OCI-LY3 (cell line): ENCODE measurements at regions not wholly inside any gene's neighbourhood (a gene's known extent, or its start where the extent isn't known, plus 50 kb on each side); places are given as distances from the start of the nearest gene placed in this dataset.
A peak's percentile ranks its signal among the peaks of the same experiment; 100 is the strongest.

Experiments used
- H2AFZ ChIP-seq: fragments of 200-600, 300-600 bp; shearing (Covaris generic); 2 replicates; pipeline ENCODE4 v1.6.0; 2014; ENCODE audit warnings: antibody characterized with exemption, low read depth, low read length
- H3K27ac ChIP-seq: fragments of 200-600, 300-600 bp; sonication (generic); 2 replicates; pipeline ENCODE4 v1.5.1; 2014; ENCODE audit warnings: mild to moderate bottlenecking, low read length, moderate library complexity, mixed read lengths
- H3K27me3 ChIP-seq: fragments of 200-600, 300-600 bp; sonication (generic); 2 replicates; pipeline ENCODE4 v1.6.1; 2014; ENCODE audit warnings: low read depth, low read length, mixed read lengths
- H3K36me3 ChIP-seq: fragments of 200-600, 300-600 bp; sonication (generic); replicated peaks from 2 replicates; pipeline ENCODE3; 2014; ENCODE audit warnings: low read depth, low read length, mixed read lengths
- H3K4me1 ChIP-seq: fragments of 300-600, 200-600 bp; sonication (generic); 2 replicates; pipeline ENCODE4 v1.6.1; 2014; ENCODE audit warnings: low read length, mixed read lengths
- H3K4me2 ChIP-seq: fragments of 200-600, 300-600 bp; sonication (generic); 2 replicates; pipeline ENCODE4 v1.6.1; 2014; ENCODE audit warnings: low read length, mixed read lengths
- H3K4me3 ChIP-seq: fragments of 300-600, 200-600 bp; sonication (generic); 2 replicates; pipeline ENCODE4 v1.5.1; 2014; ENCODE audit warnings: antibody characterized with exemption, mild to moderate bottlenecking, low read length, moderate library complexity
- H3K79me2 ChIP-seq: fragments of 300-600, 200-600 bp; shearing (Covaris generic); 2 replicates; pipeline ENCODE4 v1.6.1; 2014; ENCODE audit warnings: mild to moderate bottlenecking, low read length, mixed read lengths
- H3K9ac ChIP-seq: fragments of 300-600, 200-600 bp; shearing (Covaris generic); 2 replicates; pipeline ENCODE4 v1.6.0; 2014; ENCODE audit warnings: mild to moderate bottlenecking, low read length, moderate library complexity
- H3K9me3 ChIP-seq: fragments of 200-600, 300-600 bp; shearing (Covaris generic); 2 replicates; pipeline ENCODE4 v1.6.1; 2014; ENCODE audit warnings: low read length, mixed read lengths; ENCODE audit not compliant: insufficient read depth
- H4K20me1 ChIP-seq: fragments of 200-600, 300-600 bp; sonication (generic); 2 replicates; pipeline ENCODE4 v1.6.1; 2016; ENCODE audit warnings: low read length, mixed read lengths; ENCODE audit not compliant: insufficient read depth
- EZH2phosphoT487 ChIP-seq: fragments of 200-600 bp; shearing (Covaris generic); IDR thresholded peaks from 2 replicates; pipeline ENCODE4 v1.6.1; 2018; ENCODE audit warnings: antibody characterized with exemption, mixed run types, low read depth
- TF ChIP-seq, protein P1 (sequence below): fragments of 200-600, 300-600 bp; sonication (generic); IDR thresholded peaks from 2 replicates; pipeline ENCODE4 v1.5.1; 2014; ENCODE audit warnings: antibody characterized with exemption, low read length, low read depth

GRCh38 chr22:49469896-49470740, 357.6 kb downstream of the BRD1 start:
- Histone ChIP-seq H2AFZ (no peak overlapping the region), H3K4me1 (peaks cover 9% of the 10 kb centered on the region; the same call in 1 of the 2 replicates), H3K36me3 (no peaks in the 10 kb centered on the region), H4K20me1 (peaks cover 4% of the 10 kb centered on the region; the same call in 1 of the 2 replicates), H3K79me2 (no peaks in the 10 kb centered on the region), H3K4me2 (no peak overlapping the region), H3K27me3 (no peaks in the 10 kb centered on the region), H3K4me3 (no peak overlapping the region), H3K27ac (no peak overlapping the region), H3K9ac (no peak overlapping the region), H3K9me3 (no peaks in the 10 kb centered on the region)
- TF ChIP-seq, protein P1, sequence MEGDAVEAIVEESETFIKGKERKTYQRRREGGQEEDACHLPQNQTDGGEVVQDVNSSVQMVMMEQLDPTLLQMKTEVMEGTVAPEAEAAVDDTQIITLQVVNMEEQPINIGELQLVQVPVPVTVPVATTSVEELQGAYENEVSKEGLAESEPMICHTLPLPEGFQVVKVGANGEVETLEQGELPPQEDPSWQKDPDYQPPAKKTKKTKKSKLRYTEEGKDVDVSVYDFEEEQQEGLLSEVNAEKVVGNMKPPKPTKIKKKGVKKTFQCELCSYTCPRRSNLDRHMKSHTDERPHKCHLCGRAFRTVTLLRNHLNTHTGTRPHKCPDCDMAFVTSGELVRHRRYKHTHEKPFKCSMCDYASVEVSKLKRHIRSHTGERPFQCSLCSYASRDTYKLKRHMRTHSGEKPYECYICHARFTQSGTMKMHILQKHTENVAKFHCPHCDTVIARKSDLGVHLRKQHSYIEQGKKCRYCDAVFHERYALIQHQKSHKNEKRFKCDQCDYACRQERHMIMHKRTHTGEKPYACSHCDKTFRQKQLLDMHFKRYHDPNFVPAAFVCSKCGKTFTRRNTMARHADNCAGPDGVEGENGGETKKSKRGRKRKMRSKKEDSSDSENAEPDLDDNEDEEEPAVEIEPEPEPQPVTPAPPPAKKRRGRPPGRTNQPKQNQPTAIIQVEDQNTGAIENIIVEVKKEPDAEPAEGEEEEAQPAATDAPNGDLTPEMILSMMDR, result no peak
- TF ChIP-seq EZH2phosphoT487, result no peak

DNA sequence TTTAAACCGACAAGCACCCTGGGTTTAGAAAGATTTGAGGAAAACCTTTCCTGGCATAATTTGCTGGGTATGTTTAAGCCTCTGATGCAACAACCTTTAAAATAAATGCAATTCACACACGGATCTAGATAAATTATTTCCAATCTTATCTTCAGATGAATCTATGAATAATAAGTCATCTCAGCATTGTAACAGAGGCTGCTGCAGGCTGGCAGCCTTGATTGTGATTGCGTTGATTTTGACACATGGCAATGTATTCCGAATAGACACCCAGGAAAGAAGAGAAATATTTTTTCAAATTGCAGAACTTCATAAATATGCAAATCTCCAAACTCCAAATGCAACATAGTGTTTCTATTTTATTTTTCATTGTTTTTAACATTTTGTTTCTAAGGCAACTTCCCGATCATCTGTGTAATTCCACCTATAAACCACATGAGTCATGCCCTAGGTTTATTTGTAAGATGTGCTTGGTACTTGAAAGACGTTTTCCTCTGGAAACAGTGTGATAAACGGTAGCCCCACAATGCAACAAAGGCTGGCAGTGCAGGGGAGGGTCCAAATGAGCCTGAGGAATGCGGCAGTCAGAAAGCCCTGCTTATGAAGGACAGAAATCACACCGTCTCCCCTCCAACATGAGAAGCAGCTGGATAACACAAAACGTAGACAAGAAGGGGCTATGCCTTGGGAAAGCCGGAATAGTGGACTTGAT, 359.0 kb downstream of the BRD1 start:
- Histone ChIP-seq H3K9me3 (no peaks in the 10 kb centered on the region), H3K27ac (no peak overlapping the region), H3K79me2 (no peaks in the 10 kb centered on the region), H3K9ac (no peak overlapping the region), H3K4me1 (peaks cover 9% of the 10 kb centered on the region; the same call in 1 of the 2 replicates), H2AFZ (no peak overlapping the region), H3K27me3 (no peaks in the 10 kb centered on the region), H3K4me2 (no peak overlapping the region), H3K36me3 (no peaks in the 10 kb centered on the region), H4K20me1 (peaks cover 4% of the 10 kb centered on the region; the same call in 1 of the 2 replicates), H3K4me3 (no peak overlapping the region)
- TF ChIP-seq, protein P1, result no peak
- no peak for TF ChIP-seq EZH2phosphoT487

DNA sequence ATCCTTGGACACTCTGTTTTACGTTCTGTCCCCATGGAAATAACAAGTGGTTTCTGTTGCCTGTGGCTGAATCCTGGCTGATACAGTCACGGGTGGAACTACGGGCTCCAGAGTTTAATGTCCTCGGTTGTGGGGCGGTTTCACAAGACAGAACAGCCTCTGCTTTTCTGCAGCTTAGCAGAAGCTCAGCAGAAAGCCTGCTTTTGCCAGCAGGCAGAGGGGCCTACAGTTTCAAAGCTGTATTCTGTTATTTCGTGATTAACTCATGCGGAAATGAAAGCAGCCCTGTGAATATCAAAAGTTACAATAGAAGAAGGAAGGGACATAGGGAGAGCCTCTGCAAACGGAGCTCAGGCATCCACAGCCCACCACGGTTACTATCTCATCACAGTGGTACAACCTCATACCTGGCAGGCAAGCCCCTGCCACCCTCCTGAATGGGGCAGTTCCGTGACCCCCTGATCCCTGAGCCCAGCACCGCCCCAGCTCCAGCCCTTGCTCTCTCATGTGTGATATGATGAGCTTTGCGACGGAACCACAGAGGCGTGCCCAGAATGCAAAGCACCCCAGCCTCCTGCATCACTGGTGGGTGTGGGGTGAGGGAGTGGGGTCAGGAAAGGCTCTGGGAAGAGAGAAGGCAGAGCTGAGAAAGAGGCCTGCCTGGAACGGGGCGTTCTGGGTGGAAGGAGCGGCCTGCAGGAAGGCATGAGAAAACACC, 360.6 kb downstream of the BRD1 start:
- Histone ChIP-seq H3K79me2 (no peaks in the 10 kb centered on the region), H2AFZ (no peak overlapping the region), H3K27ac (no peak overlapping the region), H3K4me3 (no peak overlapping the region), H3K27me3 (no peaks in the 10 kb centered on the region), H3K4me1 (peaks cover 9% of the 10 kb centered on the region; the same call in 1 of the 2 replicates), H4K20me1 (peaks cover 4% of the 10 kb centered on the region; the same call in 1 of the 2 replicates), H3K4me2 (peak overlapping the region; percentile 22; the same call in 1 of the 2 replicates), H3K36me3 (no peaks in the 10 kb centered on the region), H3K9me3 (no peaks in the 10 kb centered on the region), H3K9ac (no peak overlapping the region)
- TF ChIP-seq EZH2phosphoT487, result no peak
- TF ChIP-seq, protein P1, result no peak

DNA sequence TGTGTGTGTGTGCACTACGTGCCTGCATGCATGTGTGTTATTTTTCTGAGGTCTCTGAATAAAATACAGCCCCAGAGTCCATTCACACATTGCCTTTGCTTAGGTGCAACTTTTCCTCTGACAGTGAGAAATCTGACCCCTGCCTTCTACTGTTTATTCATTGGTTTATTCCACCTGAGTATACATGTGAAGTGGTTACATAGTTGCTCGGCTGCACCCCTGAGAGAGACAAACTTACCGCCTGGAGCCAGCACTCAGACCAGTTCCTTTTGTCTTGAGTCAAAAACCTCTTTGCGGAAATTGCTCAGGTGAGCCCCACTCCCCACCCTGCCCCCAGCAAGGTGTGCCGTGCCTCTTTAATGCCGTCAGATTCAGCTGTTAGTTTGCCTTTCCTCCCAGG, 363.6 kb downstream of the BRD1 start:
- H4K20me1 ChIP-seq, result peaks cover 4% of the 10 kb centered on the region; the same call in 1 of the 2 replicates
- TF ChIP-seq, protein P1, result no peak
- no peak for TF ChIP-seq EZH2phosphoT487
- H3K27me3 ChIP-seq, result no peaks in the 10 kb centered on the region
- no peak overlapping the region for H3K4me3 ChIP-seq
- no peaks in the 10 kb centered on the region for H3K79me2 ChIP-seq
- H3K9me3 ChIP-seq, result no peaks in the 10 kb centered on the region
- H3K27ac ChIP-seq, result no peak overlapping the region
- H3K4me2 ChIP-seq, result no peak overlapping the region
- no peak overlapping the region for H2AFZ ChIP-seq
- H3K9ac ChIP-seq, result no peak overlapping the region
- peaks cover 9% of the 10 kb centered on the region; the same call in 1 of the 2 replicates for H3K4me1 ChIP-seq
- no peaks in the 10 kb centered on the region for H3K36me3 ChIP-seq
